ENCODE measurements at regions not wholly inside any gene's neighbourhood (a gene's known extent, or its start where the extent isn't known, plus 50 kb on each side); places are given as distances from the start of the nearest gene placed in this dataset.

- no peaks in the 10 kb centered on the region for H4K20me1 ChIP-seq (replicated peaks; ENCODE audit: control insufficient read depth, extremely low read depth, insufficient read depth, low read length)
- H3K9me1 ChIP-seq (replicated peaks; ENCODE audit: control insufficient read depth, extremely low read depth, insufficient read depth, low read length): no peaks in the 10 kb centered on the region
- H3K4me1 ChIP-seq (ENCODE audit: control insufficient read depth, extremely low read depth, insufficient read depth, low read length): no peaks in the 10 kb centered on the region
- H2AFZ ChIP-seq (ENCODE audit: low read depth, low read length): no peak overlapping the region
- no peak for FAIRE-seq
- TF ChIP-seq GATA2 (IDR thresholded peaks at IDR 0.05; ENCODE audit: insufficient read depth, insufficient read length, low read depth, low read length): no peak
- no peak for TF ChIP-seq CTCF (IDR thresholded peaks at IDR 0.05; ENCODE audit: extremely low read depth in 1 of 2, insufficient read depth in 1 of 2, low read depth in 1 of 2, low read length in 2 of 2)
- H3K27me3 ChIP-seq (ENCODE audit: control insufficient read depth in 2 of 2, insufficient read depth in 2 of 2, low read length in 2 of 2): no peaks in the 10 kb centered on the region
- no peak overlapping the region for H3K4me3 ChIP-seq (replicated peaks in 1 of 3; ENCODE audit: insufficient read depth in 1 of 3, low read depth in 1 of 3, low read length in 3 of 3)
- no peaks in the 10 kb centered on the region for H3K79me2 ChIP-seq (ENCODE audit: control insufficient read depth, insufficient read depth, low read length)
- no TSS peak for BruUV-seq (replicated peaks)
- H3K36me3 ChIP-seq (ENCODE audit: control insufficient read depth in 2 of 2, extremely low read depth in 1 of 2, insufficient read depth in 2 of 2, low read length in 2 of 2): no peaks in the 10 kb centered on the region
- H3K9me3 ChIP-seq (replicated peaks; ENCODE audit: control insufficient read depth, insufficient read depth, low read length): no peaks in the 10 kb centered on the region
- no peak overlapping the region for H3K4me2 ChIP-seq (ENCODE audit: insufficient read depth, low read length)
- intact Hi-C loops (cut with micrococcal nuclease) (no loop called here), dilution Hi-C loops (cut with MboI; ENCODE audit: extremely low pct_ligation_motif_present, low sequenced_read_pairs) (no loop called here)
- H3K9ac ChIP-seq (replicated peaks; ENCODE audit: extremely low read depth, insufficient read depth, low read length): no peak overlapping the region
- DNase-seq (ENCODE audit: low read depth, low spot score): no peak
- ChIA-PET POLR2A (no interaction called here), CTCF (no interaction called here)
- H3K27ac ChIP-seq (ENCODE audit: insufficient read depth, low read depth, low read length): no peak overlapping the region
These were observed 197.6 kb upstream of the ADAMTS5 start for GRCh38 chr21:27164208-27165177.

DNA sequence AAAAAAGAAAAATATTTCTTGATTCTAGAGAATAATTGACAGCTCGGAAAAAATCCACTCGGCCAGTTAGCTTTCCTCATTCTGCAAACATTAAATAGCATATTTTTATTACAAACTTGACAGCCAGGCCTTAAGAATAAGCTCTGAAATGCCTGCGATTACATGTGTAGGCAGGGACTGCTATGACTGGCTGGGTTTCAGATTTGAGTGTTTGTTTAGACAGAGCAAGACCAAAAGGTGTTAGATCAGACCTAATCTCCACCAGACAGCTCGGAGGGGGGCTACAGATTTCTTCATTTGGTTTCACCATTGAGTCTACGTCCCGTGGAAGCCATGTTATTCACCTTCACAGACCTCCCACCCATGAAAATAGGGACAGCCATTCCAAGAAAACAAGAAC, 192.1 kb upstream of the ADAMTS5 start:
- no peaks in the 10 kb centered on the region for H3K4me1 ChIP-seq (ENCODE audit: control insufficient read depth, extremely low read depth, insufficient read depth, low read length)
- H3K4me2 ChIP-seq (ENCODE audit: insufficient read depth, low read length): no peak overlapping the region
- H3K79me2 ChIP-seq (ENCODE audit: control insufficient read depth, insufficient read depth, low read length): no peaks in the 10 kb centered on the region
- FAIRE-seq (no peak), DNase-seq (ENCODE audit: low read depth, low spot score) (no peak)
- no peaks in the 10 kb centered on the region for H3K9me1 ChIP-seq (replicated peaks; ENCODE audit: control insufficient read depth, extremely low read depth, insufficient read depth, low read length)
- dilution Hi-C loops (cut with MboI; ENCODE audit: extremely low pct_ligation_motif_present, low sequenced_read_pairs): no loop called here
- H3K9ac ChIP-seq (replicated peaks; ENCODE audit: extremely low read depth, insufficient read depth, low read length): no peak overlapping the region
- H3K27ac ChIP-seq (ENCODE audit: insufficient read depth, low read depth, low read length): no peak overlapping the region
- H3K9me3 ChIP-seq (replicated peaks; ENCODE audit: control insufficient read depth, insufficient read depth, low read length): no peaks in the 10 kb centered on the region
- intact Hi-C loops (cut with micrococcal nuclease): no loop called here
- no peaks in the 10 kb centered on the region for H3K27me3 ChIP-seq (ENCODE audit: control insufficient read depth in 2 of 2, insufficient read depth in 2 of 2, low read length in 2 of 2)
- BruUV-seq (replicated peaks): no TSS peak
- no peaks in the 10 kb centered on the region for H3K36me3 ChIP-seq (ENCODE audit: control insufficient read depth in 2 of 2, extremely low read depth in 1 of 2, insufficient read depth in 2 of 2, low read length in 2 of 2)
- POLR2A ChIA-PET: no interaction called here
- no peaks in the 10 kb centered on the region for H4K20me1 ChIP-seq (replicated peaks; ENCODE audit: control insufficient read depth, extremely low read depth, insufficient read depth, low read length)
- CTCF ChIA-PET: interaction anchor here (0.7 to 1.6 kb wide), 3 partner anchors 28 to 406 kb away, joined by 3 to 4 read pairs (median 3); no protein-coding TSS in a partner anchor
- no peak for TF ChIP-seq GATA2 (IDR thresholded peaks at IDR 0.05; ENCODE audit: insufficient read depth, insufficient read length, low read depth, low read length)
- TF ChIP-seq CTCF (IDR thresholded peaks at IDR 0.05; ENCODE audit: extremely low read depth in 1 of 2, insufficient read depth in 1 of 2, low read depth in 1 of 2, low read length in 2 of 2): no peak
- no peak for TF ChIP-seq EZH2 (IDR thresholded peaks at IDR 0.05; ENCODE audit: borderline replicate concordance, low read depth, low read length, severe bottlenecking)
- TF ChIP-seq JUN (IDR thresholded peaks at IDR 0.05; ENCODE audit: borderline replicate concordance, insufficient read depth, insufficient read length, low read depth): no peak
- no peak for TF ChIP-seq FOS (IDR thresholded peaks at IDR 0.05; ENCODE audit: borderline replicate concordance, insufficient read depth, low read length)
- TF ChIP-seq, protein P1, sequence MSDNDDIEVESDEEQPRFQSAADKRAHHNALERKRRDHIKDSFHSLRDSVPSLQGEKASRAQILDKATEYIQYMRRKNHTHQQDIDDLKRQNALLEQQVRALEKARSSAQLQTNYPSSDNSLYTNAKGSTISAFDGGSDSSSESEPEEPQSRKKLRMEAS (IDR thresholded peaks at IDR 0.05; ENCODE audit: insufficient read depth, insufficient read length): no peak
- no peak for TF ChIP-seq MYC (IDR thresholded peaks at IDR 0.05; ENCODE audit: low read depth, low read length)
- TF ChIP-seq POLR2AphosphoS5 (IDR thresholded peaks at IDR 0.05; ENCODE audit: insufficient read depth, low read depth, low read length): no peak
- no peak for TF ChIP-seq POLR2A (IDR thresholded peaks at IDR 0.05; ENCODE audit: low read depth, low read length)
- H2AFZ ChIP-seq (ENCODE audit: low read depth, low read length): no peak overlapping the region
- H3K4me3 ChIP-seq (replicated peaks in 1 of 3; ENCODE audit: insufficient read depth in 1 of 3, low read depth in 1 of 3, low read length in 3 of 3): no peak overlapping the region
